ENCODE measurements at regions not wholly inside any gene's neighbourhood (a gene's known extent, or its start where the extent isn't known, plus 50 kb on each side); places are given as distances from the start of the nearest gene placed in this dataset.

DNA sequence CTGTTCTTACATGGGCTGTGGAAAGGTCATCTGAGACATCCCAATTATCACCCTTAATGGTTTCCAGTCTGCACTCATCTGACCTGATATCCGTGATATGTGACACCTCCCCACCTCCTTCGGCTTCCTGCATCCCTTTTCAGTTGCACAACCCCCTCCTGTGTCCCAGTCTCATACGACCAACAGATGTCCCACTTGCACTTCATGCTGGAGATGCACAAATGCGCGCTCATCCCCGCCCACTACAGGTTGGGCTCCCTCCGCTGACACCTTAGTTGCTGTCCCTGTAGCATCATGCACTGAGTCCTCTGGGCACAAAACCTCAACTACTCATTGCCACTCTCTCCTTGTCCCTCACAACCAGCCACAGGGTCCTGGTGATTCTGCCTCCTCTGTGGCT, 94.4 kb downstream of the MIS18A start:
- TF ChIP-seq, protein P1, sequence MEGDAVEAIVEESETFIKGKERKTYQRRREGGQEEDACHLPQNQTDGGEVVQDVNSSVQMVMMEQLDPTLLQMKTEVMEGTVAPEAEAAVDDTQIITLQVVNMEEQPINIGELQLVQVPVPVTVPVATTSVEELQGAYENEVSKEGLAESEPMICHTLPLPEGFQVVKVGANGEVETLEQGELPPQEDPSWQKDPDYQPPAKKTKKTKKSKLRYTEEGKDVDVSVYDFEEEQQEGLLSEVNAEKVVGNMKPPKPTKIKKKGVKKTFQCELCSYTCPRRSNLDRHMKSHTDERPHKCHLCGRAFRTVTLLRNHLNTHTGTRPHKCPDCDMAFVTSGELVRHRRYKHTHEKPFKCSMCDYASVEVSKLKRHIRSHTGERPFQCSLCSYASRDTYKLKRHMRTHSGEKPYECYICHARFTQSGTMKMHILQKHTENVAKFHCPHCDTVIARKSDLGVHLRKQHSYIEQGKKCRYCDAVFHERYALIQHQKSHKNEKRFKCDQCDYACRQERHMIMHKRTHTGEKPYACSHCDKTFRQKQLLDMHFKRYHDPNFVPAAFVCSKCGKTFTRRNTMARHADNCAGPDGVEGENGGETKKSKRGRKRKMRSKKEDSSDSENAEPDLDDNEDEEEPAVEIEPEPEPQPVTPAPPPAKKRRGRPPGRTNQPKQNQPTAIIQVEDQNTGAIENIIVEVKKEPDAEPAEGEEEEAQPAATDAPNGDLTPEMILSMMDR (conservative IDR thresholded peaks at IDR 0.05; ENCODE audit: low read depth, low read length): no peak
- TF ChIP-seq EZH2 (IDR thresholded peaks at IDR 0.05; ENCODE audit: low read length, unreplicated experiment): no peak
- no peak for TF ChIP-seq EZH2phosphoT487 (IDR thresholded peaks at IDR 0.05; ENCODE audit: borderline replicate concordance, low read length)
